ENCODE measurements at regions not wholly inside any gene's neighbourhood (a gene's known extent, or its start where the extent isn't known, plus 50 kb on each side); places are given as distances from the start of the nearest gene placed in this dataset.

DNA sequence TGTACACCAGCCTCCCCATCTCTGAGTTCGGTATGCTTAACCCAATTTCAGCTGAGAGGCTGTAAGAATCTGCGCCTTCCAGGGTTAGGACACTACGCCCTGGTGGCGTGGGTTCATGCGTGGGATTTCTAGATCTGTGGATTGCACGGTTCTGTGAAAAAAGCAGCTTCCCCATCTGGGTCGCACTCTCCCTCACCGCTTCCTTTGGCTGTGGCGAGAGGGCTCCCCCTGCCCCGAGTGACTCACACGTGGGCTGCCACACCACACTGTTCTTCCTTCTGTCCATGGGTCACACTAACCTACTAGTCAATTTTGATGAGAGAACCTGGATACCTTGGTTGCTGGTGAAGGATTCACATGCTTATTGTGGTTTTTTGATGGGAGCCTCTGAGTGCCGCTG lies 256.0 kb upstream of the MAF start:
- Mint-ChIP-seq H3K9me3 (peaks cover 46% of the 10 kb centered on the region), H3K4me1 (no peaks in the 10 kb centered on the region), H3K27me3 (ENCODE audit: insufficient read depth) (peaks cover 7% of the 10 kb centered on the region), H3K4me3 (no peak overlapping the region), H3K27ac (no peak overlapping the region), H3K36me3 (ENCODE audit: low read depth) (peaks cover 2% of the 10 kb centered on the region)
- H3K27me3 ChIP-seq (ENCODE audit: control insufficient read depth, insufficient read depth, low read length, poor library complexity, severe bottlenecking): no peaks in the 10 kb centered on the region
- H3K27ac ChIP-seq (ENCODE audit: low read depth, low read length): no peak overlapping the region
- no peaks in the 10 kb centered on the region for H3K36me3 ChIP-seq (ENCODE audit: control insufficient read depth, insufficient read depth, low read length)
- H3K9me3 ChIP-seq (ENCODE audit: control insufficient read depth, low read length): peaks cover 18% of the 10 kb centered on the region
- TF ChIP-seq, protein P1, sequence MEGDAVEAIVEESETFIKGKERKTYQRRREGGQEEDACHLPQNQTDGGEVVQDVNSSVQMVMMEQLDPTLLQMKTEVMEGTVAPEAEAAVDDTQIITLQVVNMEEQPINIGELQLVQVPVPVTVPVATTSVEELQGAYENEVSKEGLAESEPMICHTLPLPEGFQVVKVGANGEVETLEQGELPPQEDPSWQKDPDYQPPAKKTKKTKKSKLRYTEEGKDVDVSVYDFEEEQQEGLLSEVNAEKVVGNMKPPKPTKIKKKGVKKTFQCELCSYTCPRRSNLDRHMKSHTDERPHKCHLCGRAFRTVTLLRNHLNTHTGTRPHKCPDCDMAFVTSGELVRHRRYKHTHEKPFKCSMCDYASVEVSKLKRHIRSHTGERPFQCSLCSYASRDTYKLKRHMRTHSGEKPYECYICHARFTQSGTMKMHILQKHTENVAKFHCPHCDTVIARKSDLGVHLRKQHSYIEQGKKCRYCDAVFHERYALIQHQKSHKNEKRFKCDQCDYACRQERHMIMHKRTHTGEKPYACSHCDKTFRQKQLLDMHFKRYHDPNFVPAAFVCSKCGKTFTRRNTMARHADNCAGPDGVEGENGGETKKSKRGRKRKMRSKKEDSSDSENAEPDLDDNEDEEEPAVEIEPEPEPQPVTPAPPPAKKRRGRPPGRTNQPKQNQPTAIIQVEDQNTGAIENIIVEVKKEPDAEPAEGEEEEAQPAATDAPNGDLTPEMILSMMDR (conservative IDR thresholded peaks at IDR 0.05): no peak
- DNase-seq: no peak
- 92 to 96% methylated on average over 6 to 12 of the region's 12 CpGs for WGBS, 2 experiments (ENCODE audit: insufficient coverage in 1 of 2, insufficient read length in 1 of 2)
- no peak overlapping the region for H3K4me3 ChIP-seq (ENCODE audit: low read length)
- no peak overlapping the region for H3K9ac ChIP-seq (ENCODE audit: extremely low read depth, low read length, poor library complexity, severe bottlenecking)
- H3K4me1 ChIP-seq (ENCODE audit: control insufficient read depth, insufficient read depth, low read length): no peaks in the 10 kb centered on the region

- H3K27ac Mint-ChIP-seq: no peak overlapping the region
- no peak overlapping the region for H3K4me3 Mint-ChIP-seq
- no peaks in the 10 kb centered on the region for H3K36me3 Mint-ChIP-seq (ENCODE audit: low read depth)
- H3K4me3 ChIP-seq (ENCODE audit: low read length): no peak overlapping the region
- H3K4me1 ChIP-seq (ENCODE audit: control insufficient read depth, insufficient read depth, low read length): no peaks in the 10 kb centered on the region
- no peaks in the 10 kb centered on the region for H3K4me1 Mint-ChIP-seq
- no peaks in the 10 kb centered on the region for H3K36me3 ChIP-seq (ENCODE audit: control insufficient read depth, insufficient read depth, low read length)
- no peak overlapping the region for H3K9ac ChIP-seq (ENCODE audit: extremely low read depth, low read length, poor library complexity, severe bottlenecking)
- H3K27me3 Mint-ChIP-seq (ENCODE audit: insufficient read depth): peaks cover 1% of the 10 kb centered on the region
- peaks cover 32% of the 10 kb centered on the region for H3K9me3 Mint-ChIP-seq
- H3K27ac ChIP-seq (ENCODE audit: low read depth, low read length): no peak overlapping the region
- TF ChIP-seq, protein P1 (conservative IDR thresholded peaks at IDR 0.05): no peak
- peaks cover 6% of the 10 kb centered on the region for H3K9me3 ChIP-seq (ENCODE audit: control insufficient read depth, low read length)
- DNase-seq: no peak
- 93 to 95% methylated on average over 2 to 3 of the region's 3 CpGs for WGBS, 2 experiments (ENCODE audit: insufficient coverage in 1 of 2, insufficient read length in 1 of 2)
- H3K27me3 ChIP-seq (ENCODE audit: control insufficient read depth, insufficient read depth, low read length, poor library complexity, severe bottlenecking): no peaks in the 10 kb centered on the region
Observed at GRCh38 chr16:79850348-79850747, 249.8 kb upstream of the MAF start.

GRCh38 chr16:79849119-79849518 lies 248.6 kb upstream of the MAF start:
- H3K9me3 Mint-ChIP-seq: peaks cover 21% of the 10 kb centered on the region
- no peak for DNase-seq
- peaks cover 3% of the 10 kb centered on the region for H3K27me3 Mint-ChIP-seq (ENCODE audit: insufficient read depth)
- H3K4me3 Mint-ChIP-seq: no peak overlapping the region
- 88 to 92% methylated on average over 9 to 10 of the region's 10 CpGs for WGBS, 2 experiments (ENCODE audit: insufficient coverage in 1 of 2, insufficient read length in 1 of 2)
- TF ChIP-seq, protein P1 (conservative IDR thresholded peaks at IDR 0.05): no peak
- Histone ChIP-seq H3K9ac (ENCODE audit: extremely low read depth, low read length, poor library complexity, severe bottlenecking) (no peak overlapping the region), H3K36me3 (ENCODE audit: control insufficient read depth, insufficient read depth, low read length) (no peaks in the 10 kb centered on the region), H3K9me3 (ENCODE audit: control insufficient read depth, low read length) (no peaks in the 10 kb centered on the region), H3K27ac (ENCODE audit: low read depth, low read length) (no peak overlapping the region), H3K4me3 (ENCODE audit: low read length) (no peak overlapping the region), H3K27me3 (ENCODE audit: control insufficient read depth, insufficient read depth, low read length, poor library complexity, severe bottlenecking) (no peaks in the 10 kb centered on the region), H3K4me1 (ENCODE audit: control insufficient read depth, insufficient read depth, low read length) (no peaks in the 10 kb centered on the region)
- H3K36me3 Mint-ChIP-seq (ENCODE audit: low read depth): no peaks in the 10 kb centered on the region
- no peak overlapping the region for H3K27ac Mint-ChIP-seq
- H3K4me1 Mint-ChIP-seq: no peaks in the 10 kb centered on the region
